Vagina (tissue), 2 donors: ENCODE measurements at regions not wholly inside any gene's neighbourhood (a gene's known extent, or its start where the extent isn't known, plus 50 kb on each side); places are given as distances from the start of the nearest gene placed in this dataset.
"Not testable (repeated sequence)": the region's sequence is repeated elsewhere in the genome, so short reads cannot be mapped to it uniquely, and the experiment has no call there.

Experiments
- DNase-seq, 2 donors: peaks; one replicate each; pipeline ENCODE4 v3.0.0-alpha.2; 2017; ENCODE audit errors: extremely low spot score in 2 of 2
- H3K27ac ChIP-seq: fragments of 200-600 bp; sonication (generic); one replicate; pipeline ENCODE4 v1.5.1; 2019
- H3K27me3 ChIP-seq: fragments of 200-600 bp; sonication (generic); one replicate; pipeline ENCODE4 v1.5.1; 2019
- H3K36me3 ChIP-seq, 2 donors: fragments of 200-600 bp; sonication (generic); one replicate each; pipeline ENCODE4 v1.5.1; 2017 to 2019
- H3K4me1 ChIP-seq: fragments of 200-600 bp; sonication (generic); one replicate; pipeline ENCODE4 v1.5.1; 2019
- H3K4me3 ChIP-seq, 2 donors: fragments of 200-600 bp; sonication (generic); 1 replicate in 1 of 2; 2 replicates in 1 of 2; pipeline ENCODE4 v1.5.1; 2016 to 2019
- H3K9me3 ChIP-seq: fragments of 200-600 bp; sonication (generic); one replicate; pipeline ENCODE4 v1.5.1; 2019
- POLR2A ChIP-seq, 2 donors: fragments of 450-650 bp; IDR thresholded peaks; one replicate each; pipeline ENCODE4 v1.6.1; 2017; ENCODE audit warnings: antibody characterized with exemption in 2 of 2, mild to moderate bottlenecking in 2 of 2, moderate library complexity in 2 of 2
- POLR2AphosphoS5 ChIP-seq, 2 donors: sonication (generic); formaldehyde crosslinking; IDR thresholded peaks; one replicate each; pipeline ENCODE4 v1.9.0; 2017; ENCODE audit warnings: antibody characterized with exemption in 2 of 2, mild to moderate bottlenecking in 2 of 2, low read depth in 1 of 2; ENCODE audit not compliant: insufficient read depth in 1 of 2
- intact Hi-C: fragments of 100-400 bp; cut with DNase I; formaldehyde crosslinking; loops from one replicate; pipeline ENCODE4 v1.15.1; 2023
- TF ChIP-seq, protein P1 (sequence below), 3 experiments: fragments of 450-650 bp in 2 of 3; fragments of 200-600 bp in 1 of 3; sonication (generic) in 1 of 3; IDR thresholded peaks; one replicate each; pipeline ENCODE4 v1.5.1; 2017 to 2019; ENCODE audit warnings: antibody characterized with exemption in 3 of 3, mild to moderate bottlenecking in 2 of 3, moderate library complexity in 2 of 3

- no peak overlapping the region for H3K27ac ChIP-seq
- H3K9me3 ChIP-seq = no peaks in the 10 kb centered on the region
- TF ChIP-seq, protein P1, sequence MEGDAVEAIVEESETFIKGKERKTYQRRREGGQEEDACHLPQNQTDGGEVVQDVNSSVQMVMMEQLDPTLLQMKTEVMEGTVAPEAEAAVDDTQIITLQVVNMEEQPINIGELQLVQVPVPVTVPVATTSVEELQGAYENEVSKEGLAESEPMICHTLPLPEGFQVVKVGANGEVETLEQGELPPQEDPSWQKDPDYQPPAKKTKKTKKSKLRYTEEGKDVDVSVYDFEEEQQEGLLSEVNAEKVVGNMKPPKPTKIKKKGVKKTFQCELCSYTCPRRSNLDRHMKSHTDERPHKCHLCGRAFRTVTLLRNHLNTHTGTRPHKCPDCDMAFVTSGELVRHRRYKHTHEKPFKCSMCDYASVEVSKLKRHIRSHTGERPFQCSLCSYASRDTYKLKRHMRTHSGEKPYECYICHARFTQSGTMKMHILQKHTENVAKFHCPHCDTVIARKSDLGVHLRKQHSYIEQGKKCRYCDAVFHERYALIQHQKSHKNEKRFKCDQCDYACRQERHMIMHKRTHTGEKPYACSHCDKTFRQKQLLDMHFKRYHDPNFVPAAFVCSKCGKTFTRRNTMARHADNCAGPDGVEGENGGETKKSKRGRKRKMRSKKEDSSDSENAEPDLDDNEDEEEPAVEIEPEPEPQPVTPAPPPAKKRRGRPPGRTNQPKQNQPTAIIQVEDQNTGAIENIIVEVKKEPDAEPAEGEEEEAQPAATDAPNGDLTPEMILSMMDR (IDR thresholded peaks at IDR 0.05) = no peak
- no peak for TF ChIP-seq POLR2AphosphoS5 (IDR thresholded peaks at IDR 0.05; ENCODE audit: insufficient read depth in 1 of 2, low read depth in 1 of 2)
- TF ChIP-seq POLR2A (IDR thresholded peaks at IDR 0.05) = no peak
- no peak for DNase-seq
- H3K27me3 ChIP-seq = no peaks in the 10 kb centered on the region
- H3K4me3 ChIP-seq = no peak overlapping the region
- intact Hi-C loops = no loop called here
- H3K4me1 ChIP-seq = no peaks in the 10 kb centered on the region
- no peaks in the 10 kb centered on the region for H3K36me3 ChIP-seq
Observed at GRCh38 chr5:143979044-143979690, 167.2 kb downstream of the HMHB1 start.

- DNase-seq = no peak
- no peaks in the 10 kb centered on the region for H3K36me3 ChIP-seq
- no peak overlapping the region for H3K27ac ChIP-seq
- no peaks in the 10 kb centered on the region for H3K27me3 ChIP-seq
- TF ChIP-seq POLR2A (IDR thresholded peaks at IDR 0.05) (no peak), POLR2AphosphoS5 (IDR thresholded peaks at IDR 0.05; ENCODE audit: insufficient read depth in 1 of 2, low read depth in 1 of 2) (no peak)
- TF ChIP-seq, protein P1 (IDR thresholded peaks at IDR 0.05) = no peak
- no peaks in the 10 kb centered on the region for H3K4me1 ChIP-seq
- intact Hi-C loops = no loop called here
- no peaks in the 10 kb centered on the region for H3K9me3 ChIP-seq
- H3K4me3 ChIP-seq = no peak overlapping the region
Observed at GRCh38 chr5:143980506-143980905, 168.5 kb downstream of the HMHB1 start.

DNA sequence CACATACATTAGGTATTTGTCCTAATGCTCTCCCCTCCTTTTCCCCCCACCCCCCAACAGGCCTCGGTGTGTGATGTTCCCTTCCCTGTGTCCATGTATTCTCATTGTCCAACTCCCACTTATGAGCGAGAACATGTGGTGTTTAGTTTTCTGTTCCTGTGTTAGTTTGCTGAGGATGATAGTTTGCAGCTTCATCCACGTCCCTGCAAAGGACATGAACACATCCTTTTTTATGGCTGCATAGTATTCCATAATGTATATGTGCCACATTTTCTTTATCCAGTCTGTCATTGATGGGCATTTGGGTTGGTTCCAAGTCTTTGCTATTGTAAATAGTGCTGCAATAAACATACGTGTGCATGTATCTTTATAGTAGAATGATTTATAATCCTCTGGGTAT, 171.0 kb downstream of the HMHB1 start:
- peaks cover 13% of the 10 kb centered on the region for H3K4me1 ChIP-seq
- H3K27ac ChIP-seq, H3K9me3 ChIP-seq, intact Hi-C loops, H3K4me3 ChIP-seq, H3K27me3 ChIP-seq, H3K36me3 ChIP-seq, DNase-seq: not testable (repeated sequence)

- Histone ChIP-seq H3K27ac (no peak overlapping the region), H3K9me3 (no peaks in the 10 kb centered on the region), H3K4me3 (no peak overlapping the region), H3K4me1 (peaks cover 13% of the 10 kb centered on the region), H3K36me3 (no peaks in the 10 kb centered on the region), H3K27me3 (no peaks in the 10 kb centered on the region)
- no peak for DNase-seq
- intact Hi-C loops = no loop called here
- TF ChIP-seq, protein P1 (IDR thresholded peaks at IDR 0.05) = no peak
- TF ChIP-seq POLR2AphosphoS5 (IDR thresholded peaks at IDR 0.05; ENCODE audit: insufficient read depth in 1 of 2, low read depth in 1 of 2) = no peak
- TF ChIP-seq POLR2A (IDR thresholded peaks at IDR 0.05) = no peak
Observed at GRCh38 chr5:143985832-143986515, 174.0 kb downstream of the HMHB1 start.

- Histone ChIP-seq H3K4me3 (no peak overlapping the region), H3K4me1 (peaks cover 13% of the 10 kb centered on the region), H3K9me3 (no peaks in the 10 kb centered on the region), H3K27me3 (no peaks in the 10 kb centered on the region), H3K27ac (no peak overlapping the region), H3K36me3 (no peaks in the 10 kb centered on the region)
- no peak for DNase-seq
- TF ChIP-seq, protein P1 (IDR thresholded peaks at IDR 0.05) = no peak
- TF ChIP-seq POLR2A (IDR thresholded peaks at IDR 0.05) = no peak
- intact Hi-C loops = no loop called here
Observed at GRCh38 chr5:143986516-143987212, 174.7 kb downstream of the HMHB1 start.
